ENCODE measurements at regions not wholly inside any gene's neighbourhood (a gene's known extent, or its start where the extent isn't known, plus 50 kb on each side); places are given as distances from the start of the nearest gene placed in this dataset.

- no peak for DNase-seq
- Histone ChIP-seq H3K4me1 (no peaks in the 10 kb centered on the region), H3K27me3 (replicated peaks in 1 of 7) (no peaks in the 10 kb centered on the region), H3K27ac (no peak overlapping the region), H3K4me3 (no peak overlapping the region), H3K9me3 (peaks cover 0 to 14% (median 0%) of the 10 kb centered on the region in 8 donors), H3K36me3 (no peaks in the 10 kb centered on the region)
- TF ChIP-seq, protein P1, sequence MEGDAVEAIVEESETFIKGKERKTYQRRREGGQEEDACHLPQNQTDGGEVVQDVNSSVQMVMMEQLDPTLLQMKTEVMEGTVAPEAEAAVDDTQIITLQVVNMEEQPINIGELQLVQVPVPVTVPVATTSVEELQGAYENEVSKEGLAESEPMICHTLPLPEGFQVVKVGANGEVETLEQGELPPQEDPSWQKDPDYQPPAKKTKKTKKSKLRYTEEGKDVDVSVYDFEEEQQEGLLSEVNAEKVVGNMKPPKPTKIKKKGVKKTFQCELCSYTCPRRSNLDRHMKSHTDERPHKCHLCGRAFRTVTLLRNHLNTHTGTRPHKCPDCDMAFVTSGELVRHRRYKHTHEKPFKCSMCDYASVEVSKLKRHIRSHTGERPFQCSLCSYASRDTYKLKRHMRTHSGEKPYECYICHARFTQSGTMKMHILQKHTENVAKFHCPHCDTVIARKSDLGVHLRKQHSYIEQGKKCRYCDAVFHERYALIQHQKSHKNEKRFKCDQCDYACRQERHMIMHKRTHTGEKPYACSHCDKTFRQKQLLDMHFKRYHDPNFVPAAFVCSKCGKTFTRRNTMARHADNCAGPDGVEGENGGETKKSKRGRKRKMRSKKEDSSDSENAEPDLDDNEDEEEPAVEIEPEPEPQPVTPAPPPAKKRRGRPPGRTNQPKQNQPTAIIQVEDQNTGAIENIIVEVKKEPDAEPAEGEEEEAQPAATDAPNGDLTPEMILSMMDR (IDR thresholded peaks at IDR 0.05 in 8 of 11, conservative IDR thresholded peaks at IDR 0.05 in 3 of 11) = no peak
- TF ChIP-seq POLR2A (IDR thresholded peaks at IDR 0.05) = no peak
- no peak for TF ChIP-seq POLR2AphosphoS5 (IDR thresholded peaks at IDR 0.05)
- intact Hi-C loops (cut with DNase I; ENCODE audit: low total_unique reads) = no loop called here
- WGBS, 5 donors = 90 to 93% (median 93%) methylated on average over 1 of the region's 1 CpG
These were observed 455.2 kb downstream of the PLA2G4A start for GRCh38 chr1:187283984-187284383.

DNA sequence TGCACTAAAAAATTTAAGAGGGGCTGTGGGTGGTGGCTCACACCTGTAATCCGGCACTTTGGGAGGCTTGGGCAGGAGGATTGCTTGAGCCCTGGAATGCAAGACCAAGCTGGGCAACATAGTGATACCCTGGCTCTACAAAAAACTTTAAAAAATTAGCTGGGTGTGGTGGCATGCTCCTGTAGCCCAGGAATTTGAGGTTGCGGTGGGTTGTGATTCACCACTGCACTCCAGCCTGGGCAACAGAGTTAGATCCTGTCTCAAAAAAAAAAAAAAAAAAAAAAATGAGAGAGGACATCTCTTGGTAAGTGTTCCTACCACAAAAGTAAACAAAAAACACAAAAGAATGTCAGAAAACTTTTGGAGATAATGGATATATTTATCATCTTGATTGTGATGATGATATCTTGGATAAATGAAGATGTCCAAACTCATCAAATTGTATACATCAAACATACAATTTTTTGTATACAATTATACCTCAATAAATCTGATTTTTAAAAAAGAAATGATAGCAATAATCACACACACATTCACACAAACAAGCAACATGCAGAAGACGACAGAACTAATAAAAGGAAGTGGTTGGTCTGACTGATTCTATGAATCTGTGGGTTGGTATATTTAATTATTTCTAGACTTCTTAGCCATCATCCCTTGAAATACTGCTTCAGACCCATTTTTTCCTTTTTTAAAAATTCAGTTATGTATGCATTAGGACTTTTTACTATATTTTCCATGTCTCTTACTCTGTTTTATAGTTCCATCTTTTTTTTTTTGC lies 465.9 kb downstream of the PLA2G4A start:
- DNase-seq = no peak
- Histone ChIP-seq H3K4me1 (no peaks in the 10 kb centered on the region), H3K36me3 (no peaks in the 10 kb centered on the region), H3K27me3 (replicated peaks in 1 of 7) (no peaks in the 10 kb centered on the region), H3K9me3 (no peaks in the 10 kb centered on the region), H3K27ac (no peak overlapping the region), H3K4me3 (no peak overlapping the region)
- intact Hi-C loops (cut with DNase I; ENCODE audit: low total_unique reads) = no loop called here
- TF ChIP-seq, protein P1 (IDR thresholded peaks at IDR 0.05 in 8 of 11, conservative IDR thresholded peaks at IDR 0.05 in 3 of 11) = no peak
- TF ChIP-seq POLR2A (IDR thresholded peaks at IDR 0.05) = no peak
- no peak for TF ChIP-seq POLR2AphosphoS5 (IDR thresholded peaks at IDR 0.05)
- 71 to 78% (median 76%) methylated on average over 3 of the region's 3 CpGs for WGBS, 5 donors

- 46 to 71% (median 55%) methylated on average over 2 of the region's 2 CpGs for WGBS, 5 donors
- H3K4me3 ChIP-seq = no peak overlapping the region
- DNase-seq = no peak
- TF ChIP-seq, protein P1 (IDR thresholded peaks at IDR 0.05 in 8 of 11, conservative IDR thresholded peaks at IDR 0.05 in 3 of 11) = no peak
- TF ChIP-seq POLR2A (IDR thresholded peaks at IDR 0.05) (no peak), POLR2AphosphoS5 (IDR thresholded peaks at IDR 0.05) (no peak)
- intact Hi-C loops (cut with DNase I; ENCODE audit: low total_unique reads) = no loop called here
- peaks cover 0 to 4% (median 0%) of the 10 kb centered on the region in 8 donors for H3K9me3 ChIP-seq
- no peak overlapping the region for H3K27ac ChIP-seq
- H3K36me3 ChIP-seq = no peaks in the 10 kb centered on the region
- no peaks in the 10 kb centered on the region for H3K4me1 ChIP-seq
- H3K27me3 ChIP-seq (replicated peaks in 1 of 7) = no peaks in the 10 kb centered on the region
These were observed 471.3 kb downstream of the PLA2G4A start for GRCh38 chr1:187300081-187300480.

DNA sequence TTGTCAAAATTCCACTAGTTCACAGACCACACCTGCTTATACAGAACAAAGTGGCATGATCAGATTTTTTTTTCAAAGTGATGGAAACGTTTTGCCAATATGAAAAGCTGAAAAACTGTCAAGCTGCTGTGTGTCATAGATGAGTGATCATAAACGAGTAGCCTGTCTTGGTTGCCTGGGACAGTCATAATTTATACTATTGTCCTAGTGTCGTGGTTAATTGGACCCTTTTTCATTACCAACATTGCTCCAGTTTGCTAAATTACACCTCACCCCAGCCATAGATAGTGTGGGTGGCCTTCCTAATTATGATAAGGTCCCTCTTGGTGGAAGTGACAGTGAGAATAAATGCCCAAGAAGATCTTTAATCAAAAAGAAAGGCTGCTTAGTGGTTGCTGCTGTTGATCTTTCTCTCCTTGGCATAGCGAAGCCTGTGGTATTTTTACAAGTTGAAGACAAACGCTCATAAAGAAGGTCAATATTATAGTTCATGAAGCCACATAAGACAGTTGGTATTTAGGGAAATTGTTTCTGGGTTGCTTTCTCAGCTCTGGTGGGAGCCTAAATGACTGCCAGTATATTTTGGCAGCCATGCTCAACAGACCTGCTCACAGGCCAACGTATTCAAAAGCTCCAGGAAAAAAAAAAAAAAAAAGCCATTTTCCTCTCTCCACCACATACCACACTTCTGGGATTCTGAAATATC lies 478.1 kb downstream of the PLA2G4A start:
- H3K9me3 ChIP-seq = peaks cover 0 to 4% (median 0%) of the 10 kb centered on the region in 8 donors
- WGBS, 5 donors = 63 to 76% (median 67%) methylated on average over 6 of the region's 6 CpGs
- no peak for DNase-seq
- H3K4me3 ChIP-seq = no peak overlapping the region
- intact Hi-C loops (cut with DNase I; ENCODE audit: low total_unique reads) = no loop called here
- H3K27me3 ChIP-seq (replicated peaks in 1 of 7) = no peaks in the 10 kb centered on the region
- no peaks in the 10 kb centered on the region for H3K4me1 ChIP-seq
- H3K27ac ChIP-seq = no peak overlapping the region
- no peak for TF ChIP-seq POLR2AphosphoS5 (IDR thresholded peaks at IDR 0.05)
- TF ChIP-seq, protein P1 (IDR thresholded peaks at IDR 0.05 in 8 of 11, conservative IDR thresholded peaks at IDR 0.05 in 3 of 11) = no peak
- TF ChIP-seq POLR2A (IDR thresholded peaks at IDR 0.05) = no peak
- H3K36me3 ChIP-seq = no peaks in the 10 kb centered on the region
